OCI-LY1 (cell line): ENCODE measurements at regions not wholly inside any gene's neighbourhood (a gene's known extent, or its start where the extent isn't known, plus 50 kb on each side); places are given as distances from the start of the nearest gene placed in this dataset.

Experiments
- H2AFZ ChIP-seq: fragments of 200-600 bp; sonication (generic), shearing (Covaris generic); 2 replicates; pipeline ENCODE4 v1.6.0; 2014; ENCODE audit warnings: antibody characterized with exemption, mild to moderate bottlenecking, low read length
- H3F3A ChIP-seq: fragments of 200-600 bp; sonication (generic), shearing (Covaris generic); 2 replicates; pipeline ENCODE4 v1.6.0; 2014; ENCODE audit warnings: mild to moderate bottlenecking, antibody characterized with exemption, low read length, moderate library complexity; ENCODE audit not compliant: insufficient read depth
- H3K27ac ChIP-seq: fragments of 200-600 bp; sonication (generic); 2 replicates; pipeline ENCODE4 v1.5.1; 2014; ENCODE audit warnings: low read length, mixed run types, mild to moderate bottlenecking, low read depth; ENCODE audit not compliant: poor library complexity, severe bottlenecking
- H3K27me3 ChIP-seq: fragments of 200-600 bp; sonication (generic); 2 replicates; pipeline ENCODE4 v1.6.0; 2014; ENCODE audit warnings: antibody characterized with exemption, mild to moderate bottlenecking, low read length, moderate library complexity; ENCODE audit not compliant: insufficient read depth
- H3K36me3 ChIP-seq: fragments of 200-600 bp; sonication (generic); 2 replicates; pipeline ENCODE4 v1.6.1; 2014; ENCODE audit warnings: mild to moderate bottlenecking, antibody characterized with exemption, low read length, moderate library complexity, mixed read lengths; ENCODE audit not compliant: insufficient read depth
- H3K4me1 ChIP-seq: fragments of 200-600 bp; sonication (generic); 2 replicates; pipeline ENCODE4 v1.5.1; 2014; ENCODE audit warnings: mild to moderate bottlenecking, low read length, moderate library complexity; ENCODE audit not compliant: insufficient read depth, severe bottlenecking
- H3K4me2 ChIP-seq: fragments of 200-600 bp; sonication (generic), shearing (Covaris generic); 2 replicates; pipeline ENCODE4 v1.6.1; 2014; ENCODE audit warnings: low read length
- H3K4me3 ChIP-seq: fragments of 200-600 bp; sonication (generic); 2 replicates; pipeline ENCODE4 v1.5.1; 2014; ENCODE audit warnings: low read length, low read depth, mild to moderate bottlenecking, mixed read lengths; ENCODE audit not compliant: poor library complexity, severe bottlenecking
- H3K79me2 ChIP-seq: fragments of 200-600 bp; shearing (Covaris generic); 2 replicates; pipeline ENCODE4 v1.6.1; 2016; ENCODE audit warnings: mixed run types, low read length, mixed read lengths; ENCODE audit not compliant: insufficient read depth
- H3K9ac ChIP-seq: fragments of 200-600 bp; sonication (generic), shearing (Covaris generic); 2 replicates; pipeline ENCODE4 v1.6.1; 2014; ENCODE audit warnings: mild to moderate bottlenecking, low read length, mixed read lengths
- H3K9me2 ChIP-seq: fragments of 200-600 bp; sonication (generic), shearing (Covaris generic); 2 replicates; pipeline ENCODE4 v1.6.1; 2014; ENCODE audit warnings: low read depth, mild to moderate bottlenecking, low read length, mixed read lengths
- H3K9me3 ChIP-seq: fragments of 200-600 bp; shearing (Covaris generic); 2 replicates; pipeline ENCODE4 v1.6.1; 2014; ENCODE audit warnings: low read length, mixed read lengths
- H4K20me1 ChIP-seq: fragments of 200-600 bp; sonication (generic), shearing (Covaris generic); 2 replicates; pipeline ENCODE4 v1.6.0; 2016; ENCODE audit warnings: mild to moderate bottlenecking, low read length; ENCODE audit not compliant: insufficient read depth
- EZH2 ChIP-seq: fragments of 200-600 bp; sonication (generic), shearing (Covaris generic); IDR thresholded peaks from 2 replicates; pipeline ENCODE4 v1.8.0; 2017; ENCODE audit warnings: borderline replicate concordance, mixed run types, mild to moderate bottlenecking, antibody characterized with exemption, low read length, moderate library complexity, mixed read lengths
- TF ChIP-seq, protein P1 (sequence below): fragments of 200-600 bp; sonication (generic), shearing (Covaris generic); IDR thresholded peaks from 2 replicates; pipeline ENCODE4 v1.5.1; 2017; ENCODE audit warnings: mild to moderate bottlenecking, antibody characterized with exemption, low read length, moderate library complexity, mixed read lengths

DNA sequence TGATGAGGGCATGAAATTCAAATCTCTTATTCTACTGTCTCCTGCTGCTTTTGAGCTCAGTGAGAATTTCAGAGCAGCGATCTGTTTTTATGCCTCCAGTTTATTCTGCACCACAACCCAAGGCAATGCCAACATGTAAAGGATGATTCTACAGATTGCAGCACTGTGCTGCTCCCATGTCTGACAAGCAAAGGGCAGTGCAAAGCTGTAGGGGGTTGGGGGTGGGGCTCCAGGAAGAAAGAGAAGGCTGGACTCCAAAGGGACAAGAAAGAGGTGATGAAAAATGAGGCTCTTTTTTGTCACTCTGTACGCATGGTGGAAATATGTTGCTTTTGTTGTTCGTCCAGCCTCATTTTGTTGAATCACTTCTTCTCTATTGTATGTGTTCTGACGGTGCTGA lies 254.6 kb downstream of the STIM2 start:
- H3K9me3 ChIP-seq = no peaks in the 10 kb centered on the region
- no peaks in the 10 kb centered on the region for H4K20me1 ChIP-seq
- no peak for TF ChIP-seq EZH2
- TF ChIP-seq, protein P1, sequence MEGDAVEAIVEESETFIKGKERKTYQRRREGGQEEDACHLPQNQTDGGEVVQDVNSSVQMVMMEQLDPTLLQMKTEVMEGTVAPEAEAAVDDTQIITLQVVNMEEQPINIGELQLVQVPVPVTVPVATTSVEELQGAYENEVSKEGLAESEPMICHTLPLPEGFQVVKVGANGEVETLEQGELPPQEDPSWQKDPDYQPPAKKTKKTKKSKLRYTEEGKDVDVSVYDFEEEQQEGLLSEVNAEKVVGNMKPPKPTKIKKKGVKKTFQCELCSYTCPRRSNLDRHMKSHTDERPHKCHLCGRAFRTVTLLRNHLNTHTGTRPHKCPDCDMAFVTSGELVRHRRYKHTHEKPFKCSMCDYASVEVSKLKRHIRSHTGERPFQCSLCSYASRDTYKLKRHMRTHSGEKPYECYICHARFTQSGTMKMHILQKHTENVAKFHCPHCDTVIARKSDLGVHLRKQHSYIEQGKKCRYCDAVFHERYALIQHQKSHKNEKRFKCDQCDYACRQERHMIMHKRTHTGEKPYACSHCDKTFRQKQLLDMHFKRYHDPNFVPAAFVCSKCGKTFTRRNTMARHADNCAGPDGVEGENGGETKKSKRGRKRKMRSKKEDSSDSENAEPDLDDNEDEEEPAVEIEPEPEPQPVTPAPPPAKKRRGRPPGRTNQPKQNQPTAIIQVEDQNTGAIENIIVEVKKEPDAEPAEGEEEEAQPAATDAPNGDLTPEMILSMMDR = no peak
- no peaks in the 10 kb centered on the region for H3K79me2 ChIP-seq
- no peak overlapping the region for H3K4me2 ChIP-seq
- no peak overlapping the region for H3K4me3 ChIP-seq
- H3K36me3 ChIP-seq = no peaks in the 10 kb centered on the region
- no peaks in the 10 kb centered on the region for H3K27me3 ChIP-seq
- no peak overlapping the region for H2AFZ ChIP-seq
- H3K27ac ChIP-seq = no peak overlapping the region
- no peaks in the 10 kb centered on the region for H3K4me1 ChIP-seq
- no peaks in the 10 kb centered on the region for H3K9me2 ChIP-seq
- H3K9ac ChIP-seq = no peak overlapping the region
- H3F3A ChIP-seq = no peaks in the 10 kb centered on the region

DNA sequence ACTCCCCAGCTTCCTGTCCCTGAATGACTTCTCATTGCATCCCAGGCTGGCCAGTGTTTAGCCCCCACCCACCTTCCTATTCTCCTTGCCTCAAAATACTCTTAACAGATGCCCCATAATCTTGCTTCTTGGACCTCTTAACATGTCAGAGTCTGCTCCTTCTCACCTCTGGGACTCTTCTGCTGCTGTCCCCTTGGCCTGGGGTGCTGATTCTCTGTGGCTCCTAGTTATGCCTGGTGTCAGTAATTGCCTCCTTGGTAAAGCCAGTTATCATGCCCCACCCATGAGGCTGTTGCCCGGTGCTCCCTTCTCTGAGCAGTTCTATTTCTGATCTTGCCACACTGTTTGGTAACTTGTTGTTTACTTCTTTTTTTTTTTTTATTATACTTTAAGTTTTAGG lies 256.8 kb downstream of the STIM2 start:
- Histone ChIP-seq H3F3A (no peaks in the 10 kb centered on the region), H3K27ac (no peak overlapping the region), H3K79me2 (no peaks in the 10 kb centered on the region), H3K27me3 (no peaks in the 10 kb centered on the region), H3K4me1 (no peaks in the 10 kb centered on the region), H2AFZ (no peak overlapping the region), H3K36me3 (no peaks in the 10 kb centered on the region), H3K9me3 (no peaks in the 10 kb centered on the region), H4K20me1 (no peaks in the 10 kb centered on the region), H3K4me2 (no peak overlapping the region), H3K9me2 (no peaks in the 10 kb centered on the region), H3K9ac (no peak overlapping the region), H3K4me3 (no peak overlapping the region)
- TF ChIP-seq, protein P1 = no peak
- TF ChIP-seq EZH2 = no peak

DNA sequence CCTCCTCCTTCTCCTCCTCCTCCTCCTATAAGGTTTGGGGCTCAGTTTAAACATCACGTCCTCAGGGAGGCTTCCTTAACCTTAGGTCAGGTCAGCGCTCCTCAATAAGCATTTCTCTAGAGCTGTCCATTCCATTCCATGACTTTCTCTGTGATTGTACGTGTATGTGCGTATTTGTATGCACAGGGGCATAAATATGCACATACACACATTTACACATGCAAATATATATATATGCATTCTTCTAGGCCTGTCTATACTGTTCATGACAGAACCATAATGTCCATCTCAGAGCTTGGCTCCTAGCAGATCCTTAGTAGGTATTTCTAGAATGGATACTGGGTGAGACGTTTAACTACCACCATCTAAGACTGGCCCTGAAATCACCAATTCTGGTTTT lies 258.6 kb downstream of the STIM2 start:
- Histone ChIP-seq H3K27me3 (no peaks in the 10 kb centered on the region), H3K9me3 (no peaks in the 10 kb centered on the region), H2AFZ (no peak overlapping the region), H3K4me1 (no peaks in the 10 kb centered on the region), H3K4me3 (no peak overlapping the region), H3K9me2 (no peaks in the 10 kb centered on the region), H3K4me2 (no peak overlapping the region), H3F3A (no peaks in the 10 kb centered on the region), H3K9ac (no peak overlapping the region), H3K79me2 (no peaks in the 10 kb centered on the region), H3K27ac (no peak overlapping the region), H4K20me1 (no peaks in the 10 kb centered on the region), H3K36me3 (no peaks in the 10 kb centered on the region)
- no peak for TF ChIP-seq EZH2

DNA sequence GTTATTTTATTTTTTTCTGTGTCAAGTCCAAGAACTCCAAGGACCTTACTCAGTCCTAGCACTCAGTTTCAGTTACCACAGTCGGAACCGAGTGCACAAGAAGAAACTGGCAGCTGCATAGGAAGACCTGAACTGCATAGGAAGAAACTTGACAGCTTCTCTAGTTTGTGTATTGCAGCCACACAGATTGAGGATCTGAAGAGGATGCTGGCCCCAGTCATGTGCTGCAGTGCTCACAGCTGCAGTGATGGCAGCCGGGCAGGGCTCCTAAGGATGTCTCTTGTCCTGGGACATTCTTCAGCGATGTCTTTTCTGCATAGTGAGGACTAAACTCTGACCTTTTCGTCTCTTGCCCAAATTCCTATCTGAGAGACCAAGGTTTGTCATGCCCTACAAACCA lies 261.2 kb downstream of the STIM2 start:
- Histone ChIP-seq H3K79me2 (no peaks in the 10 kb centered on the region), H3K4me2 (no peak overlapping the region), H3K27me3 (no peaks in the 10 kb centered on the region), H4K20me1 (no peaks in the 10 kb centered on the region), H3K27ac (no peak overlapping the region), H3K4me1 (no peaks in the 10 kb centered on the region), H3K9me2 (no peaks in the 10 kb centered on the region), H3K4me3 (no peak overlapping the region), H3K9ac (no peak overlapping the region), H2AFZ (no peak overlapping the region), H3K36me3 (no peaks in the 10 kb centered on the region), H3K9me3 (no peaks in the 10 kb centered on the region), H3F3A (no peaks in the 10 kb centered on the region)
- TF ChIP-seq, protein P1 = no peak
- TF ChIP-seq EZH2 = no peak
